GM21360 (cell line): ENCODE measurements at regions not wholly inside any gene's neighbourhood (a gene's known extent, or its start where the extent isn't known, plus 50 kb on each side); places are given as distances from the start of the nearest gene placed in this dataset.
"Not testable (repeated sequence)": the region's sequence is repeated elsewhere in the genome, so short reads cannot be mapped to it uniquely, and the experiment has no call there.

Source experiments
- ATAC-seq: cut with Tn5 transposase; IDR thresholded peaks from one replicate; pipeline ENCODE4 v1.9.1; 2021; ENCODE audit warnings: mild to moderate bottlenecking, moderate library complexity; ENCODE audit not compliant: unreplicated experiment

GRCh38 chr7:67301667-67302066 is 305.0 kb downstream of the TYW1 start:
- no peak for ATAC-seq

- peak; percentile 73 for ATAC-seq
Observed at GRCh38 chr7:67302113-67303039, 305.7 kb downstream of the TYW1 start.

- not testable (repeated sequence) for ATAC-seq
Observed at GRCh38 chr7:67304846-67305245, 308.2 kb downstream of the TYW1 start.

GRCh38 chr7:67306331-67306730 is 309.7 kb downstream of the TYW1 start:
- ATAC-seq = no peak

- ATAC-seq = no peak
Observed at GRCh38 chr7:67309764-67310549, 313.3 kb downstream of the TYW1 start.

- no peak for ATAC-seq
Observed at GRCh38 chr7:67311901-67312300, 315.3 kb downstream of the TYW1 start.

GRCh38 chr7:67313213-67313612 is 316.6 kb downstream of the TYW1 start:
- ATAC-seq = no peak

GRCh38 chr7:67316902-67317301 is 320.3 kb downstream of the TYW1 start:
- ATAC-seq = not testable (repeated sequence)

GRCh38 chr7:67328257-67328656 is 331.6 kb downstream of the TYW1 start:
- not testable (repeated sequence) for ATAC-seq

GRCh38 chr7:67335165-67335564 is 338.5 kb downstream of the TYW1 start:
- ATAC-seq = not testable (repeated sequence)

GRCh38 chr7:67335663-67336062 is 339.0 kb downstream of the TYW1 start:
- not testable (repeated sequence) for ATAC-seq

- not testable (repeated sequence) for ATAC-seq
Observed at GRCh38 chr7:67338545-67338944, 341.9 kb downstream of the TYW1 start.

- ATAC-seq = no peak
Observed at GRCh38 chr7:67341153-67341768, 344.6 kb downstream of the TYW1 start.

- ATAC-seq = no peak
Observed at GRCh38 chr7:67343114-67343513, 346.5 kb downstream of the TYW1 start.

- ATAC-seq = no peak
Observed at GRCh38 chr7:67343572-67343971, 346.9 kb downstream of the TYW1 start.

GRCh38 chr7:67344481-67345193 is 348.0 kb downstream of the TYW1 start:
- no peak for ATAC-seq

- no peak for ATAC-seq
Observed at GRCh38 chr7:67346126-67346525, 349.5 kb downstream of the TYW1 start.

- ATAC-seq = no peak
Observed at GRCh38 chr7:67346876-67347275, 350.2 kb downstream of the TYW1 start.

GRCh38 chr7:67348171-67348570 is 351.5 kb downstream of the TYW1 start:
- ATAC-seq = no peak

- not testable (repeated sequence) for ATAC-seq
Observed at GRCh38 chr7:67357653-67358052, 361.0 kb downstream of the TYW1 start.

GRCh38 chr7:67358316-67358715 is 361.7 kb downstream of the TYW1 start:
- not testable (repeated sequence) for ATAC-seq
